Nephron progenitor cell (in vitro differentiated cells): ENCODE measurements at regions not wholly inside any gene's neighbourhood (a gene's known extent, or its start where the extent isn't known, plus 50 kb on each side); places are given as distances from the start of the nearest gene placed in this dataset.
A peak's percentile ranks its signal among the peaks of the same experiment; 100 is the strongest.

ENCODE experiments used
- DNase-seq: peaks from one replicate; pipeline ENCODE4 v3.0.0; 2021
- H3K27ac Mint-ChIP-seq: 2 replicates; pipeline ENCODE4 v1.8.0; 2021; ENCODE audit warnings: mild to moderate bottlenecking, moderate library complexity, mixed read lengths
- H3K27me3 Mint-ChIP-seq: 2 replicates; pipeline ENCODE4 v1.8.0; 2021; ENCODE audit warnings: mild to moderate bottlenecking, low read depth, mixed read lengths; ENCODE audit not compliant: poor library complexity
- H3K36me3 Mint-ChIP-seq: 2 replicates; pipeline ENCODE4 v1.8.0; 2021; ENCODE audit warnings: low read depth, mixed read lengths
- H3K4me1 Mint-ChIP-seq: 2 replicates; pipeline ENCODE4 v1.8.0; 2021; ENCODE audit warnings: mixed read lengths
- H3K4me3 Mint-ChIP-seq: 2 replicates; pipeline ENCODE4 v1.8.0; 2021; ENCODE audit warnings: mild to moderate bottlenecking, moderate library complexity, mixed read lengths
- H3K9me3 Mint-ChIP-seq: 2 replicates; pipeline ENCODE4 v1.8.0; 2021; ENCODE audit warnings: mild to moderate bottlenecking, moderate library complexity, mixed read lengths
- TF ChIP-seq, protein P1 (sequence below): fragments of 200-600 bp; sonication (generic); IDR thresholded peaks from 2 replicates; pipeline ENCODE4 v1.5.0; 2021; ENCODE audit warnings: antibody characterized with exemption

DNA sequence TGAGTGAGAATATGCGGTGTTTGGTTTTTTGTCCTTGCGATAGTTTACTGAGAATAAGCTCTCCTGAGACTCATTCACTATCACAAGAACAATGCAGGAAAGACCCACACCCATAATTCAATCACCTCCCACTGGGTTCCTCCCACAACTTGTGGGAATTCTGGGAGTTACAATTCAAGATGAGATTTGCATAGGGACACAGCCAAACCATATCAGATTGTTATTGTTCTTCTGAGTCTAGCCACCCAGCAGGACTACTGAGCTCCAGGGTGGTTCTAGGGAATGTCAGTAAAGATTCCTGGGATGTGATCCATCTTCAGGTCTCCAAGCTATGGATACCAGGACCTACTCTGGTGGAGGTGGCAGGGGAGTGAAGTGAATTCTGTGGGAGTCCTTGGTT is 2075.1 kb upstream of the CDH9 start:
- no peak overlapping the region for H3K27ac Mint-ChIP-seq
- H3K36me3 Mint-ChIP-seq = no peaks in the 10 kb centered on the region
- H3K27me3 Mint-ChIP-seq = no peaks in the 10 kb centered on the region
- H3K4me1 Mint-ChIP-seq = peaks cover 5% of the 10 kb centered on the region
- no peak for DNase-seq
- H3K9me3 Mint-ChIP-seq = peaks cover 20% of the 10 kb centered on the region
- TF ChIP-seq, protein P1, sequence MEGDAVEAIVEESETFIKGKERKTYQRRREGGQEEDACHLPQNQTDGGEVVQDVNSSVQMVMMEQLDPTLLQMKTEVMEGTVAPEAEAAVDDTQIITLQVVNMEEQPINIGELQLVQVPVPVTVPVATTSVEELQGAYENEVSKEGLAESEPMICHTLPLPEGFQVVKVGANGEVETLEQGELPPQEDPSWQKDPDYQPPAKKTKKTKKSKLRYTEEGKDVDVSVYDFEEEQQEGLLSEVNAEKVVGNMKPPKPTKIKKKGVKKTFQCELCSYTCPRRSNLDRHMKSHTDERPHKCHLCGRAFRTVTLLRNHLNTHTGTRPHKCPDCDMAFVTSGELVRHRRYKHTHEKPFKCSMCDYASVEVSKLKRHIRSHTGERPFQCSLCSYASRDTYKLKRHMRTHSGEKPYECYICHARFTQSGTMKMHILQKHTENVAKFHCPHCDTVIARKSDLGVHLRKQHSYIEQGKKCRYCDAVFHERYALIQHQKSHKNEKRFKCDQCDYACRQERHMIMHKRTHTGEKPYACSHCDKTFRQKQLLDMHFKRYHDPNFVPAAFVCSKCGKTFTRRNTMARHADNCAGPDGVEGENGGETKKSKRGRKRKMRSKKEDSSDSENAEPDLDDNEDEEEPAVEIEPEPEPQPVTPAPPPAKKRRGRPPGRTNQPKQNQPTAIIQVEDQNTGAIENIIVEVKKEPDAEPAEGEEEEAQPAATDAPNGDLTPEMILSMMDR = no peak
- no peak overlapping the region for H3K4me3 Mint-ChIP-seq

DNA sequence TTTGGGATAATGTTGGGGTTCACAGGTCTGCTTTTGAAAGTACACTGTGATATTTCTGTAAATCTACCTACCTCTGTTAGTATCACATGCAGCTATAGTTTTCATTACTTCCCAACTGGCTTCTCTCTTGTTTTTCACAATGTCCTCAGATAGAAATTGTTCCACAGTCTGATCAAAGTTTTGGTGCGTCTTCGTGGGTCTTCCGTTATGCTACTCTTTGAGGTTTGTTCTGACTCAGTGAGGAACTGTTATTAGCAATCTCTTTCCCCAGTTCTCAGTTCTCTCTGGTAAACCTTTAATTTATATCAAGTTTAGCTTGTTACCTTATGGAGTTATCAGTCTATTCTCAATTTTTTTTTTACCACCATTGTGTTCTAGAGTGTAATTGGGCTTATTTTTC is 2061.2 kb upstream of the CDH9 start:
- Mint-ChIP-seq H3K27me3 (no peaks in the 10 kb centered on the region), H3K36me3 (no peaks in the 10 kb centered on the region), H3K9me3 (no peaks in the 10 kb centered on the region), H3K4me1 (no peaks in the 10 kb centered on the region), H3K27ac (no peak overlapping the region), H3K4me3 (no peak overlapping the region)
- DNase-seq = no peak
- TF ChIP-seq, protein P1 = no peak

DNA sequence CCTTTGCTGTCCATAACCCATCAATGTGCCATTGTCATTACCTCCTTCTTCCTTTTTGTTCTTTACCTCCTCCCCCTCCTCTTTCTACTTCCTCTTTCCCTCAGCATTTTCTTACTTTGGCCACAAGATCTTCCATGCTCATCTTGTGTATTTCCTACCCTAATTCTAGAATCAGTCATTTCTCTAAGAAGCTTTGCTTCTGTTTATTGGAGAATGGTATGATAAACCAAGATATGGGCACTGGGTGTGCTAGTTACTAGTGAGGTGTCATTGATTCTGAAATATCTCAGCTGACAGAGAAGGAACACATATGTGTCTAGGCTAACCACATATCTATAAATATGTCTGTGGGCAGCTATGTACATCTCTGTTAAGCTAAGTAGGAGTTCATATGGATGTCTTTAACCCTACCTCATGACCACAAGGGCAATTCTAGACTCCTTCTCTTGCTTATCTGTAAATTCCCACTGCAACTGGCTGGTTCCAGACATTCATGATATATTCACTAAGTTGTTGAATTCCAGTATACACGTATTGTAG is 2051.3 kb upstream of the CDH9 start:
- TF ChIP-seq, protein P1 = no peak
- Mint-ChIP-seq H3K27me3 (peaks cover 4% of the 10 kb centered on the region), H3K4me3 (no peak overlapping the region), H3K9me3 (no peaks in the 10 kb centered on the region), H3K36me3 (no peaks in the 10 kb centered on the region), H3K27ac (no peak overlapping the region), H3K4me1 (no peaks in the 10 kb centered on the region)
- no peak for DNase-seq

DNA sequence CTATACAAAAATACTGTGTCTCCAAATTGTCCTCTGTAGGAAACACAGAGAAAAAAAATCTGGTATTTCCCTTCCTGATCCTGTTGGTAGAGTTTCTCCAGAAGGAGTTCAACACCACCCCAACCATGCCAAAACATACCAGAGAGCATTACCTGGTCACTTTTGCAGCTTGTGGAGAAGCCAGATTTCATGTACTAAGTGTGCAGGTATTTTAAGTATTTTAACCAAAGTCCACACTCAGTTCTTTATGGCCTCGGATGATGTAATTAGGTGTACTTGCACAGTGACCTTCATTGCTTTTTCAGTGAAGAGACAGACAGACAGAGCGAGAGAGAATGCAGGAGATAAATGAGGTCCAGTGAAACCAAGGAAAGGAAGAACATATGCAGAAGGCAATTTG is 2046.8 kb upstream of the CDH9 start:
- no peak for DNase-seq
- Mint-ChIP-seq H3K27ac (no peak overlapping the region), H3K4me1 (no peaks in the 10 kb centered on the region), H3K4me3 (no peak overlapping the region), H3K27me3 (peaks cover 4% of the 10 kb centered on the region), H3K9me3 (no peaks in the 10 kb centered on the region), H3K36me3 (no peaks in the 10 kb centered on the region)
- TF ChIP-seq, protein P1 = no peak

DNA sequence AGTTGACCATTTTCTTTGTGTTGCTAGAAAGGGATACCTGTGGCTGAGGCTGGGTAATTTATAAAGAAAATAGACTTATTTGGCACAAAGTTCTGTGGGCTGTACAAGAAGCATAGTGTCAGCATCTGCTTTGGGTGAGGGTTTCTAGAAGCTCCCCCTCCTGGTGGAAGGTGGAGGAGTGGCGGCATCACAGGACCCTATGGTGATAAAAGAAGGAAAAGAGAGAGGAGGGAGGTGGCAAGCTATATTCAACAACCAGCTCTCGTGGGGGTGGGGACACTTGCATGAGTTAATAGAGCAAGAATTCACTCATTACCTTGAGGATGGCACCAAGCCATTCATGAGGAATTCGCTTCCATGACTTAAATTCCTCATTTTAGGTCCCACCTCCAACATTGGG is 2041.4 kb upstream of the CDH9 start:
- no peaks in the 10 kb centered on the region for H3K36me3 Mint-ChIP-seq
- H3K9me3 Mint-ChIP-seq = no peaks in the 10 kb centered on the region
- no peaks in the 10 kb centered on the region for H3K27me3 Mint-ChIP-seq
- no peaks in the 10 kb centered on the region for H3K4me1 Mint-ChIP-seq
- peak; percentile 4 for DNase-seq
- no peak overlapping the region for H3K4me3 Mint-ChIP-seq
- TF ChIP-seq, protein P1 = no peak
- H3K27ac Mint-ChIP-seq = no peak overlapping the region

DNA sequence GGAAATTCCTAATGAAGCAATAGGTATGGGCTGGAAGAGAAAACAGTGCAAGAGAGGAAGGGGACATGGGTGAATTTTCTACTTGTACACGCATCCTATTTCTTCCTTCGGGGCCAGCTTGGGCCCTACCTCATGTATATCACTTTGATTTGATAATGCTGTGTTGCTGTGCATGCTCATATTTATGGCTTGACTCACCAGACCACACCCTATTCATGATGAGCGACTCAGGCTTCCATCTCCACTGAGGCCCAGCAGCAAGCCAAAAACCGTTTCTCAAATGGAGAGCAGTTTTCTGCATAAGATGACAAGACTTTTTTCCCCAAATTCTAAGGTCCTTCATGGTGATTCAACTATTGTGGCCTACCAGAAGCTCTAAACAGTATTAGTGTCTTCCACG is 2039.1 kb upstream of the CDH9 start:
- H3K9me3 Mint-ChIP-seq = no peaks in the 10 kb centered on the region
- TF ChIP-seq, protein P1 = no peak
- no peak overlapping the region for H3K4me3 Mint-ChIP-seq
- DNase-seq = no peak
- no peak overlapping the region for H3K27ac Mint-ChIP-seq
- H3K36me3 Mint-ChIP-seq = no peaks in the 10 kb centered on the region
- no peaks in the 10 kb centered on the region for H3K4me1 Mint-ChIP-seq
- H3K27me3 Mint-ChIP-seq = no peaks in the 10 kb centered on the region
